Femur (tissue), 1 donor: ENCODE measurements at regions not wholly inside any gene's neighbourhood (a gene's known extent, or its start where the extent isn't known, plus 50 kb on each side); places are given as distances from the start of the nearest gene placed in this dataset.
"Not testable (repeated sequence)": the region's sequence is repeated elsewhere in the genome, so short reads cannot be mapped to it uniquely, and the experiment has no call there.

Experiments
- DNase-seq: peaks from one replicate; pipeline ENCODE4 v3.0.0-alpha.2; 2017

GRCh38 chr3:182143903-182144302, 432.2 kb downstream of the SOX2 start:
- no peak for DNase-seq

- no peak for DNase-seq
Observed at GRCh38 chr3:182148360-182148759, 436.6 kb downstream of the SOX2 start.

GRCh38 chr3:182149594-182149993, 437.9 kb downstream of the SOX2 start:
- DNase-seq: no peak

GRCh38 chr3:182156326-182156725, 444.6 kb downstream of the SOX2 start:
- DNase-seq: not testable (repeated sequence)

- no peak for DNase-seq
Observed at GRCh38 chr3:182165234-182165633, 453.5 kb downstream of the SOX2 start.

- no peak for DNase-seq
Observed at GRCh38 chr3:182172534-182172933, 460.8 kb downstream of the SOX2 start.

GRCh38 chr3:182178488-182179200, 466.9 kb downstream of the SOX2 start:
- DNase-seq: no peak

GRCh38 chr3:182179631-182180030, 467.9 kb downstream of the SOX2 start:
- no peak for DNase-seq

GRCh38 chr3:182180654-182181385, 469.1 kb downstream of the SOX2 start:
- no peak for DNase-seq

GRCh38 chr3:182182531-182182968, 470.8 kb downstream of the SOX2 start:
- no peak for DNase-seq

GRCh38 chr3:182183716-182184430, 472.1 kb downstream of the SOX2 start:
- DNase-seq: no peak

- DNase-seq: no peak
Observed at GRCh38 chr3:182185313-182185712, 473.6 kb downstream of the SOX2 start.

GRCh38 chr3:182190056-182190455, 478.3 kb downstream of the SOX2 start:
- no peak for DNase-seq

- DNase-seq: no peak
Observed at GRCh38 chr3:182198345-182198744, 486.6 kb downstream of the SOX2 start.

GRCh38 chr3:182201456-182202168, 489.9 kb downstream of the SOX2 start:
- DNase-seq: no peak

GRCh38 chr3:182212479-182213076, 500.9 kb downstream of the SOX2 start:
- DNase-seq: no peak

- DNase-seq: no peak
Observed at GRCh38 chr3:182214416-182214815, 502.7 kb downstream of the SOX2 start.

- DNase-seq: no peak
Observed at GRCh38 chr3:182215881-182216280, 504.2 kb downstream of the SOX2 start.

GRCh38 chr3:182216311-182216970, 504.7 kb downstream of the SOX2 start:
- DNase-seq: no peak

- no peak for DNase-seq
Observed at GRCh38 chr3:182220013-182220412, 508.3 kb downstream of the SOX2 start.

- no peak for DNase-seq
Observed at GRCh38 chr3:182220471-182220870, 508.7 kb downstream of the SOX2 start.

GRCh38 chr3:182226995-182227394, 515.3 kb downstream of the SOX2 start:
- DNase-seq: no peak
